ENCODE measurements at regions not wholly inside any gene's neighbourhood (a gene's known extent, or its start where the extent isn't known, plus 50 kb on each side); places are given as distances from the start of the nearest gene placed in this dataset.

GRCh38 chr6:44500074-44500473, 112.6 kb downstream of the CDC5L start:
- TF ChIP-seq EZH2 (IDR thresholded peaks at IDR 0.05; ENCODE audit: borderline replicate concordance, low read depth, low read length, severe bottlenecking) (no peak), CTCF (IDR thresholded peaks at IDR 0.05; ENCODE audit: borderline replicate concordance, extremely low read depth, low read length, poor library complexity, severe bottlenecking) (no peak)
- DNase-seq: no peak
- Histone ChIP-seq H3K27me3 (ENCODE audit: insufficient read depth, low read length, poor library complexity) (no peaks in the 10 kb centered on the region), H2AFZ (ENCODE audit: low read depth, low read length) (no peak overlapping the region), H3K9me3 (ENCODE audit: insufficient read depth, low read length, severe bottlenecking) (no peaks in the 10 kb centered on the region), H4K20me1 (ENCODE audit: insufficient read depth, low read length) (no peaks in the 10 kb centered on the region), H3K4me1 (ENCODE audit: insufficient read depth, low read length) (no peaks in the 10 kb centered on the region), H3K79me2 (ENCODE audit: insufficient read depth, low read length) (no peaks in the 10 kb centered on the region), H3K4me3 (ENCODE audit: low read depth in 1 of 2, low read length in 2 of 2) (no peak overlapping the region), H3K4me2 (ENCODE audit: insufficient read depth, low read length) (no peak overlapping the region), H3K36me3 (ENCODE audit: insufficient read depth, low read length) (no peaks in the 10 kb centered on the region), H3K9ac (ENCODE audit: low read depth, low read length) (no peak overlapping the region), H3K27ac (ENCODE audit: low read length) (no peak overlapping the region)
- ATAC-seq (ENCODE audit: insufficient read depth, low read depth): no peak

GRCh38 chr6:44503471-44503870, 116.0 kb downstream of the CDC5L start:
- TF ChIP-seq CTCF (IDR thresholded peaks at IDR 0.05; ENCODE audit: borderline replicate concordance, extremely low read depth, low read length, poor library complexity, severe bottlenecking) (no peak), EZH2 (IDR thresholded peaks at IDR 0.05; ENCODE audit: borderline replicate concordance, low read depth, low read length, severe bottlenecking) (no peak)
- Histone ChIP-seq H3K4me1 (ENCODE audit: insufficient read depth, low read length) (no peaks in the 10 kb centered on the region), H2AFZ (ENCODE audit: low read depth, low read length) (no peak overlapping the region), H3K79me2 (ENCODE audit: insufficient read depth, low read length) (no peaks in the 10 kb centered on the region), H3K27ac (ENCODE audit: low read length) (no peak overlapping the region), H3K36me3 (ENCODE audit: insufficient read depth, low read length) (no peaks in the 10 kb centered on the region), H3K4me2 (ENCODE audit: insufficient read depth, low read length) (no peak overlapping the region), H3K9me3 (ENCODE audit: insufficient read depth, low read length, severe bottlenecking) (no peaks in the 10 kb centered on the region), H3K27me3 (ENCODE audit: insufficient read depth, low read length, poor library complexity) (no peaks in the 10 kb centered on the region), H3K9ac (ENCODE audit: low read depth, low read length) (no peak overlapping the region), H4K20me1 (ENCODE audit: insufficient read depth, low read length) (no peaks in the 10 kb centered on the region), H3K4me3 (ENCODE audit: low read depth in 1 of 2, low read length in 2 of 2) (no peak overlapping the region)
- no peak for DNase-seq
- ATAC-seq (ENCODE audit: insufficient read depth, low read depth): no peak

- Histone ChIP-seq H3K36me3 (ENCODE audit: insufficient read depth, low read length) (no peaks in the 10 kb centered on the region), H3K4me1 (ENCODE audit: insufficient read depth, low read length) (no peaks in the 10 kb centered on the region), H3K9me3 (ENCODE audit: insufficient read depth, low read length, severe bottlenecking) (no peaks in the 10 kb centered on the region), H3K27me3 (ENCODE audit: insufficient read depth, low read length, poor library complexity) (no peaks in the 10 kb centered on the region), H4K20me1 (ENCODE audit: insufficient read depth, low read length) (no peaks in the 10 kb centered on the region), H2AFZ (ENCODE audit: low read depth, low read length) (no peak overlapping the region), H3K4me3 (ENCODE audit: low read depth in 1 of 2, low read length in 2 of 2) (no peak overlapping the region), H3K27ac (ENCODE audit: low read length) (no peak overlapping the region), H3K9ac (ENCODE audit: low read depth, low read length) (no peak overlapping the region), H3K4me2 (ENCODE audit: insufficient read depth, low read length) (no peak overlapping the region), H3K79me2 (ENCODE audit: insufficient read depth, low read length) (no peaks in the 10 kb centered on the region)
- no peak for DNase-seq
- no peak for ATAC-seq (ENCODE audit: insufficient read depth, low read depth)
- TF ChIP-seq CTCF (IDR thresholded peaks at IDR 0.05; ENCODE audit: borderline replicate concordance, extremely low read depth, low read length, poor library complexity, severe bottlenecking) (no peak), EZH2 (IDR thresholded peaks at IDR 0.05; ENCODE audit: borderline replicate concordance, low read depth, low read length, severe bottlenecking) (no peak)
Measured at GRCh38 chr6:44504301-44504791, 116.8 kb downstream of the CDC5L start.

DNA sequence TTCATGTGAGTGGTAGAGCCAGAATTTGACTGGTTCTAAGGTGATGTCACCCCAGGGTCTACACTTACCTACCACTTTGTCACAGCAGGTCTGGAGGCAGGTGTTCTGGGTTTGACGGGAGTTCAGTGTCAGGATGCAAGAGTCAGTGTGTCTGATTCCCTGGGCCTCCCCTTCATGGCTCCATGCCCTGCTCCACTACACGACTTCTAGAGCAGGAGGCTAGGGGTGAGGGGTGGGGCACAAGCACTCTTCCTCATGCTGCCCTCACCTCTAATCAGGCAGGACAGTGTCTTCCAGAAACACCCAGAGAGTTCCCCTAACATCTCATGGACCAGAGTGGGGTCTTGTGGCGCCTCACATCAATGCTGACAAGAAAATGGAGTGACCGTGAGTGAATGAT, 118.2 kb downstream of the CDC5L start:
- Histone ChIP-seq H3K4me3 (ENCODE audit: low read depth in 1 of 2, low read length in 2 of 2) (no peak overlapping the region), H3K4me1 (ENCODE audit: insufficient read depth, low read length) (no peaks in the 10 kb centered on the region), H3K9me3 (ENCODE audit: insufficient read depth, low read length, severe bottlenecking) (no peaks in the 10 kb centered on the region), H3K27ac (ENCODE audit: low read length) (no peak overlapping the region), H4K20me1 (ENCODE audit: insufficient read depth, low read length) (no peaks in the 10 kb centered on the region), H3K4me2 (ENCODE audit: insufficient read depth, low read length) (no peak overlapping the region), H3K27me3 (ENCODE audit: insufficient read depth, low read length, poor library complexity) (no peaks in the 10 kb centered on the region), H2AFZ (ENCODE audit: low read depth, low read length) (no peak overlapping the region), H3K79me2 (ENCODE audit: insufficient read depth, low read length) (no peaks in the 10 kb centered on the region), H3K36me3 (ENCODE audit: insufficient read depth, low read length) (no peaks in the 10 kb centered on the region), H3K9ac (ENCODE audit: low read depth, low read length) (no peak overlapping the region)
- DNase-seq: no peak
- TF ChIP-seq CTCF (IDR thresholded peaks at IDR 0.05; ENCODE audit: borderline replicate concordance, extremely low read depth, low read length, poor library complexity, severe bottlenecking): no peak
- TF ChIP-seq EZH2 (IDR thresholded peaks at IDR 0.05; ENCODE audit: borderline replicate concordance, low read depth, low read length, severe bottlenecking): no peak
- ATAC-seq (ENCODE audit: insufficient read depth, low read depth): no peak
